CD4-positive, alpha-beta T cell treated with Interleukin-10 for 1 hour (primary cell): ENCODE measurements at regions not wholly inside any gene's neighbourhood (a gene's known extent, or its start where the extent isn't known, plus 50 kb on each side); places are given as distances from the start of the nearest gene placed in this dataset.
"Not testable (repeated sequence)": the region's sequence is repeated elsewhere in the genome, so short reads cannot be mapped to it uniquely, and the experiment has no call there.

Source experiments
- DNase-seq: peaks from one replicate; pipeline ENCODE4 v3.0.0-alpha.2; 2020

DNA sequence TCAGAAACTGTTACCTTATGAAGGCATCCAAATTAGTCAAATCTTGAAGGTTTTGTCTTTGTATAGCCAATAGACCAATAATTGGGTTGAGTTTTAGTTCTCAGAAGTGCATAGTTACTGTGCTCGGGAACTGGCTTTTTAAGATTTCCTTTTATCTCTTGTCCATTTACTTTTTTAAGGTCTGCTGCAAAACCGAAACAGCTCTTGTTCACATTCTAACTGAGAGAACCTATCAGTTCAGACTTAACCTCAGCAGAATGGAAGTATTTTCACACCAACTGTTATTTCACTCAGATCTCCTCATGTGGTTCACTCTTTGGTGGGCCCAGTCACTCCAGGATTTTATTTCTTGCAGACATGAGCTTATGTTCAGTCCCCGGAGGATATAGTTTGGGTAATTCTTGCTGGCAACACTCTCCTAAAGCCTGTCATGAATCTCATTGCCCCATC, 55.5 kb downstream of the TPBG start:
- DNase-seq = no peak

DNA sequence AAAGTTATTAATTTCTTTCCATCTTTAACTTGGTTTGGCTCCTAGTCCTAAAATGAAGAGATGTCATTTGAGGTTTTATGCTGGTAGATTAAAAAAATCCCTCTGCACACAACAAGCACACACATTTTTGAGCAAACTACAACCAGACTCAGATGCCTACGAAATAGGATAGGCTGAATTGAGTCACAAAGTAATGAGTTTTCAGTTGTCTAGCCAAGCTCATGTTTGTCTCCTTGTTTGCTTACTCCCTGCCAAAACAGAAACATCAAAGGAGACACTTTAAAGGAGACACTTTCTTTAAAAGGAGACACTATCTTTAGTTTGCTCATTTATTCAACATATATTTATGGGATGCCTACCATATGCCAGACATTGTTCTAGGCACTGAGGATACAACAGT, 56.2 kb downstream of the TPBG start:
- no peak for DNase-seq

DNA sequence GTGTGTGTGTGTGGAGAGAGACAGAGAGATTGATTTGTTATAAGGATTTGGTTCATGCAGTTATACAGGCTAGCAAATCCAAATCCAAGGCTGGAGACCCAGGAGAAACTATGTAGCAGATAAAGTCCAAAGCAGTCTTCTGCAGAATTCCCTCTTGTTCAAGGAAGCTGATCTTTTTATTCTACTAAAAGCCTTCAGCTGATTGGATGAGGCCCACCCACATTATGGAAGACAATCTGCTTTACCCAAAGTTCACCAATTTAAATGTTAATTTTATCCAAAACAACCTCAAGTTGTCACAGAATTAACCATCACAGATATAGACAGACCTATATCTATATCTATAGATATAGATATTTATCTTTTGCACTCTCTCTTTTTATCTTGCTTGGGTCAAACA, 67.0 kb downstream of the TPBG start:
- DNase-seq = no peak

DNA sequence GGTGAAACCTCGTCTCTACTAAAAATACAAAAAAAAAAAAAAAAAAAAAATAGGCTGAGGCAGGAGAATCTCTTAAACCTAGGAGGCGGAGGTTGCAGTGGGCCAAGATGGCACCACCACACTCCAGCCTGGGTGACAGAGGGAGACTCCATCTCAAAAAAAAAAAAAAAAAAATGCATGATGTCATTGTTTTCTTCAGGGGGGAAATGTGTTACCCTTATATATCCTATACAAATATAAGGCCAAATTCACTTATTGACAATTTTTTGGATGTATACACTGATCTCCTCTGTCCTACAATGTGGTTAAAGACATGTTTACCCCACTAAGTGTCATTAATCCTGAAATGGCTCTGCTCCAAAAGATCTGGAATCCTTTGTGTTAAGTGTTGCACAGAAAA, 73.1 kb downstream of the TPBG start:
- no peak for DNase-seq

DNA sequence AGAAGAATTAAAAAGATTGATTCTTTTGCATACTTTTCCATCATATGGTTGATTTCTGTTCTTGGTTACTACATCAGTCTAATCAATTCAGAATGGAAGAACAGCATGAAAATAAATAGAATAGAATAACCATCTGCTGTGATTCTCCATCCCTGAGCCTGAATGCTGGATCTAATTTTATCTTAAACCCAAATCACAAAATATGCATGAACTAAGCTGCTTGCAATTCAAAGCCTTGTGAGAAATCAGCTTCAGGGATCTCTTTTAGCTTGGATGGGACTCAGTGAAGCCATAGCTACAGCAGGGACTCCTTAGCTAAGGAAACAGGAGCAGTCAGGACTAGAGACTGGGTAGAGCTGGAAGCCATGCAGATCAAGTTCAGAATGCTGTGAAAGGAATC, 74.1 kb downstream of the TPBG start:
- no peak for DNase-seq

DNA sequence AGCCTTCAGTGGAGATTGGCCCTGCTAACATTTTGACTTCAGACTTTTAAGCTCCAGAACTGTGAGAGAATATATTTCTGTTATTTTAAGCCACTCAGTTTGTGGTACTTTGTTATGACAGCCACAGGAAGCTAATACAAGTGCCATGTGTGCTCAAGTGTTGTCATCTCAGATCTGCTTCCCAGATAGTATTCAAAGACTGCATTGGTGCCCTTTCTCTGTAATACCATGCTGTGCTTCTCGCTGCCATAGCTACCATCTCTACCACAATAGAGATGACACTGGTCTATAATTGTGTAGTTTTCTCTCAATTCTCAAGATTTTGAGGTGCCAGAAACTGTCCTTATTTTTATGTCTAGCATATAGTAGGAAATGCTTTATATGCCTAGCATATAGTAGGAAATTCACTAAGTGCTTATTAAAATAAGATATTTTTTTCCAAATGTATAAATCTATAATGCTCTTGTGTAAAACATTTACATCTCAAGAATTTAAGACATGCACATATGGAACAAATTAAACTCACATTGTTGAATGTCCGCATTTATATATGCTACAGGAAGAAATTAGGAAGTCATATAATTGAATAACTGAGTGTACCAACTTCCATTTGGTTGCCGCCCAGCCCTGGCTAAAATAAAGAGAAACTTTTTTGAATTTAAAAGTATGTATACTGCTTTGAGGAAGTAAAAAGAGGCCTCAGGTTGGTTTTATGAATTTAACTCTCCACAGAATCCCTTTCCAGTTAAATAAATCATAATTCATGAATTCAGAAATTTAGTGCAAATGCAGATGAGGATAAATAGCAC, 77.6 kb downstream of the TPBG start:
- DNase-seq = no peak

DNA sequence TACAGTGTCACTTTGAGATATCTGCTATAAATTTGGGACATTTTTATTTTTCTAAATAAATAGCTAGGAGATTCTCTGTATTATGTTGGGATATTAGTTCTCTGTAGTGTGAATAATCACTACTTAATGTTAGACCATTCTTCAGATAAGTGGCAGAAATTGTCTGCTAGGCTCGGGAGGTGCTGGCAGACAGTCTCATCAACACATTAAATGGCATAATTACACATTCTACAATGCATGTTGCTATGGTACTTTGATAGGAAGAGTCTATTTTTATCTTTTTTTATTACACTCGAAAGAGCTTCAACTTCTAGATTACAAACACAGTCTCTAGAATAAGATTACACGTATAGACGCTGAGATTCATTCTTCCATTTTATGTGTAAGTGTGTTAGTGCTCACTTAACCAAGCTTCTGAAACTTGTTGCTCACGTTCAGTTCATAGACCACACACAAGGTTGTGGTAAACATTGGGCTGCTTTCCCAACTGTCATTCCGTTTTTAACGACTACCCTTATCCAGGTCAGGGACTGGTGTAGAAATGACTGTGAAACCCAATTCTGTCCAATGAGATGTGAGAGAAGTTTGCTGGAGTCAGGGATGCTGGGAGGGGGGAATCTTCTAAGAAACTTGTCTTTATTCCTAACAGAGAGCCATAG, 78.6 kb downstream of the TPBG start:
- no peak for DNase-seq

DNA sequence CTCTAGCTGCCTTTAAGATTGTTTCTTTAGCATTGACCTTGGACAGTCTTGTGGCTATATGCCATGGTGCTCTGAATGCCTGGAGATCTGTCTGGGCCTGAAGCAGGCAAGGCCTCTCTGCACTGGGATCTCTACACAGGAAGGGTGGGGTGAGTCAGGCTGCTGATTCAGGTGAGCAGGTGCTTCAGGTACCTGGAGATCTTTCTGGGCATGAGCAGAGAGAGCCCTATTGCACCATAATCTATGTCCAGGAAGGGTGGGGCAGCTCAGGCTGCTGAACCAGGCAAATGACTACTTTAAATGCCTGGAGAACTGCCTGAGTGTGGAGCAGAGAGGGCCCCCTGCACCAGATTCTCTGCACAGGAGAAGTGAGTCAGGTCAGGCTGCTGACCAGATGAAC, 94.5 kb downstream of the TPBG start:
- no peak for DNase-seq

DNA sequence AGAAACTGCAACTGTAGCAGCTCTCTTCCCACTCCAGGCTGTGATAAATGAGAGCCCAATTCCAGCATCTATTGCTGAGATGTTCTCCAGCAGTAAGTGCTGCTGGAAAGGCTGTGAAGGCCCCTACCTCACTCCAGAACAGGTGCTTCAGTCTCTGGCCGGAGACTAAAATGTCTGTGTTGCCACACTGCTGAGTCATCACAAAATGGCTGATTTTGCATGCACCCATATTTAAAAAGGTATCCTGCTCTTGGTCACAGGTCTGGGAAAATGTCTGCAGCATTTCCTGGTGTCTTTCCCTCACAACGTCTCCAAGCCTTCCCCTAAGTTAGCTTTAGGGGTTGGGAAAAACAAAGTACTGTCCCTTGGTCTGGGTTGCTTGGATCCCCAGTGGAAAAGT, 95.1 kb downstream of the TPBG start:
- DNase-seq = no peak

DNA sequence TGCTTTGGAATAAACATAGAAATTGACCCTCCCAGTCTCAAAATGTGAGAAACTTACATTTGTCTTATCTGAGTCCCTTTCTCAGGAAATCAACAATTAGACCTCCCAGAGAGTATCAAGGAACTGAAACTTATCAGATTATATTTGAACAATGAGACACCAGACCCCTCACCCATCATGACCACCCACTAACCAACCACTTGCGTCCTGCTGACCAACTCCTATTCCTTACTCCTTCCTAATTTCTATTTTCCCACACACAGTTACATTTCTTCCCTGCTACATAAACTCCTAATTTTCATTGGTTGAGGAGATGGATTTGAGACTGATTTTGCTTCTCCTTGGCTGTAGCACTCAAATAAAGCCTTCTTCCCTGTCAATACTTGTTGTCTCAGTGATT, 97.9 kb downstream of the TPBG start:
- DNase-seq = no peak

DNA sequence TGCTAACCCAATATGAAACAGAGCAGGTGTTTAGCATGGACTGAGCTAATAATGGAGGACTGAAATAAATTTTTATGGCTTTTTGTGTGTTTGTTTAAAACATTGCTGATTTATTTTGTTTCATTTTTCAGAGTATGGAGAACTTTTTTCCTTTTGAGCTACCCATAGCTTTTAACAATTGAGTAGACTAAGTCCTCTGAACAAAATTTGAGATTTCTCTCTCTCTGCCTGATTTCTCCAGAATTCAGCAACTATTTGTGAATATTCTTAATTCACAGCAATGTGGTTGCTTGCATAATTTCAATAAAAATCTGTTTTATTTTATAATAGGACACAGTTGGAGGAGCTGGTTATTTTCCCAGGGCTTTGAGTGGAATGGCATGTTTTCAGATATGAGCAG, 103.7 kb downstream of the TPBG start:
- no peak for DNase-seq

DNA sequence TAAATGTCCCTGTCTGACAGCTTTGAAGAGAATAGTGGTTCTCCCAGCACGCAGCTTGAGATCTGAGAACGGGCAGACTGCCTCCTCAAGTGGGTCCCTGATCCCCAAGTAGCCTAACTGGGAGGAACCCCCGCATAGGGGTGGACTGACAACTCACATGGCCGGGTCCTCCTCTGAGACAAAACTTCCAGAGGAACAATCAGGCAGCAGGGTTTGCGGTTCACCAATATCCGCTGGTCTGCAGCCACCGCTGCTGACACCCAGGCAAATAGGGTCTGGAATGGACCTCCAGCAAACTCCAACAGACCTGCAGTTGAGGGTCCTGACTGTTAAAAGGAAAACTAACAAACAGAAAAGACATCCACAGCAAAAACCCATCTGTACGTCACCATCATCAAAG, 106.5 kb downstream of the TPBG start:
- DNase-seq = not testable (repeated sequence)

DNA sequence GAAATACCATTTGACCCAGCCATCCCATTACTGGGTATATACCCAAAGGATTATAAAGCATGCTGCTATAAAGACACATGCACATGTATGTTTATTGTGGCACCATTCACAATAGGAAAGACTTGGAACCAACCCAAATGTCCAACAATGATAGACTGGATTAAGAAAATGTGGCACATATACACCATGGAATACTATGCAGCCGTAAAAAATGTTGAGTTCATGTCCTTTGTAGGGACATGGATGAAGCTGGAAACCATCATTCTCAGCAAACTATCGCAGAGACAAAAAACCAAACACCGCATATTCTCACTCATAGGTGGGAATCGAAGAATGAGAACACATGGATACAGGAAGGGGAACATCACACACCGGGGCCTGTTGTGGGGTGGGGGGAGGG, 111.5 kb downstream of the TPBG start:
- not testable (repeated sequence) for DNase-seq

DNA sequence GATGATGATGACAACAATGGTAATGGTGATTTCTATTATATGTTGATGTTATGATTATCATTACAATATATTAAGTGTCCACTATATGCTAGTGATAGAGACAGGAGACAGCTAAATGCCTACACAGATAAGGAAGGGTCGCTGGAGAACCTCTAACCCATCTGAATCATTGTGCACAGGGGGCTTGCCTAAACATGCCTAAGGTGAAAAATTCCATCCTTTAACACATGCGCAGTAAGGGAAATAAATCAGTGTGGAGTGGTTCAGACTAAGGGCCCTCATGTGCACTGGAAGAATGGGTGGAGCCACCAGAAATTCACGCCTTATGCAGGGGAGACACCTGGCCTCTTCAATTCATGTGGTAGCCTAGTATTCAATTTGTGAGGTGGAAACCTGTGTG, 120.4 kb downstream of the TPBG start:
- DNase-seq = no peak

DNA sequence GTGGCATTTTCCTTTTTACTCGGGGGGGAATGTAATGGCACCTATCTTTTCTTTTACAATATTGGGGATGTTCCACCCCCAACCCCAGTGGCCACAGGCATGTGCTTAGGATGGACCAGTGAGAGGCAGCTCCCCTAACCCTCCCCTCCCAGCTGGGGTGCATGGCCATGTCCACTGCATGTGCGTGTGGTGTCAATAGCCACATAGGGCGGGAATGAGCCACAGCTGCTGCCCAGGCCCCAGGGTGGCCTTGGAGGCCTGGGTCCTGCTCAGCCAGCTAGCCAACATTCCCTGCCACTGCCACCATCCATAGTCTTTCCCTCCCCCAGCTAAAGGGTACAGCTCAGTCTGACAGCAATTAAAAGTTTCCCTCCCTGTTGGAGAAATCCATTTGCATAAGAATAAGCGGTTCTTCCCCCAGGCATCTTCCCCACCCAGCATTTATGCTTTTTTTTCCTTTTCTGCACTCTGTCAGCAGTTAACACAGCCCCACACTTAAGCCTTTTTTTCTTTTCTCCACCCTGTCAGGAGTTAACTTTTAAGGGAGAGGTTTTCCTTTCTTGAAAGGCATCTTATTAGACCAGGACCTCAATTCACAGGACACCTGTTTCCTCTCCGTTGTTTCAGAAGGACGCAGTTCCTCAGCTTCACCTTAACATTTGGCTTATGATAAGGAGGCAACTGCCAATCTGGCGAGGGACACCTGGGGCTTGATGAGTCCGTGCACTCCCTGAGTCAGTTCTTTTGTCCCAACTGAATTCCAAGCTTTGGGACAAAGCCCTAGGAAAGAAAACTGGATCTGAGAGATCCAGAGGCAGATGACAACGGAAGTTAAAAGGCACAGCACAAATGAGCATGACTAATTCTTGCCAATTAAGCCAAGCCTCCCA, 121.4 kb downstream of the TPBG start:
- DNase-seq = no peak

DNA sequence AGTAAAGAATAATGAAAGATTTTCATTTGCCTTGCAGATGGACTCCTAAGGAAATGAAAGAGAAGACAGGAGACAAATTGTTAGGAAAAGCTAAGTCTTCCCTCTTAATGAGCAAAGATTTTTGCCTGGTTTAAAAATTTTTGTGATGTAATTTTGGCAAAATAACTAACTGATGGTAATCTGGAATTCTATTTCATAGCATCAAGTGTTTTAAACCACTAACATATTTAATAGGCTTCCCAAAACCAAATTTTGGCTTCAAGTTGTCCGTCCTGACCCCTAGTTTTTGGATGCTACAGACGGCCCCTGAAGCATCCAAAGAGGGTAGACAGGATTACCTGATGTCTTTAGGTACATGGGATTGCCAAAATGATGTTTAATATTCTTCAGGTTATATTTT, 124.3 kb downstream of the TPBG start:
- no peak for DNase-seq

DNA sequence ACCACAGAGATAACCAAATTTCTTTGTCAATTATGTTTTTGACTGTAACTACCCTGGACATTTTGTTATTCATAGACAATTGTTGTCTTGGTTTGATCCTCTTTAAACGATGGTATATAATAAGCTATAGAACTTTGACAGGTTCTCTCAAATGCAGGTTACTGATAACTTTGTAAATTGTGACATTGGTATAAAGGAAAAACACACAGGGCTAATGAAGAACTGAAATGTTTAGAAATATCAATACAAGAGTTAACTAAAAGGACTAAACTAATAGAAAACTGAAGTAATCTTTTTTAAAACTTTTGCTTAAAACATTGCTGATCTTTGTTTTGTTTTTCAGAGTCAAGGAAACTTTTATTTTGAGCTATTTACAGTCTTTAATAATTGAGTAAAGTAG, 124.8 kb downstream of the TPBG start:
- DNase-seq = no peak

DNA sequence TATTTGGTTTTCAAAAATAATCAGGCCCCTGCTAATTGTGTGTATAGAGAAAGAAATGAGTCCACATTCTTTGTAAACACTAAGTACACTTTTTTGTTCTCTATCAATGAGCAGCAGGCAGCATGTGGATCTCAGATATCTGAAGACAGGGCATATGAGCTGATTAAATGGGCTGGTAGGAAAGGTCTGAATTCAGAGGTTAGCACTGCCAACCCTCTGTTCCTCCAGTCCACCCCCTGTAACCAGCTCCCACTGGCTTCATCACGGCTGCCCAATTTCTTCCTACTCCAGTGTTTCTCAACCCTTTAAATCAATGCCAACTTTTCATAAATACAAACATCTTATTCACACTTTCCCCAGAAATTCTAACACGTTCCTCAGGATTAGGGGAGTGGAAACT, 128.5 kb downstream of the TPBG start:
- DNase-seq = no peak

DNA sequence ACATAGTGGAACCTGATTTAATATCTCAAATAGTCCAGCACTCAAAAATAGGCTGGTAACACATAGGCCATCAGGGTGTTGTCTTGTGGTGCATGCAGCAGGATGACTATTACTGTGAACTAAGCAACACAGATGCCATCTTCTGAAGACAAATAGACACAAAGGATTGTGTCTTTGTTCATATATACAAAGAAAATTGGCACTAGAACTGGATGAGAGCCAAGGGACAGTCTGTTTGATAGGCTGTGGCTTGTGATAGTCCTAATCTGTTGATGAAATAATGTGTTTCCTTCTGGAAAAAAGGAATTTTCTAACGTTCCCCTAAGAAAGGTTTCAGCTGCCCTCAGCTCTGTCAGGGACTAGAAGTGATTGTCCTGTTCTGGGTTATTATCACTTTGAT, 129.8 kb downstream of the TPBG start:
- DNase-seq = no peak

DNA sequence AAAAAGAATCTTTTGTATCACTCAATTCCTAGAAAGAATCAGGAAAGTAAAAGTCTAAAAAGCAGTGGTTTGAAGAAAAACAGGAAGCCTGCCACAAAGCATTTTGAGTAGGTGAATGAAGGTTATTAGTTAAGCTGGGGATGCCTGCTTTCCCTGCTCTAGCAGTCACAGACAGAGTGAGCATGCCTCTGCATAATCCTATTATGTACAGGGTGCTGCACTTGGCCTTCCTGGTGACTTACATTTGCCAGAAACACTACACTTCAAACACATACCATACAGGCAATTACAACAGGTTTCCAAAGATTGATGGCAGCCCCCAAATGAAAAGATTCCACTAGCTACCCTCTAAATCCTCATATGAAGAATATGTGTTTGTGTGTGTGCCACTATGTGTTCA, 130.8 kb downstream of the TPBG start:
- DNase-seq = no peak

DNA sequence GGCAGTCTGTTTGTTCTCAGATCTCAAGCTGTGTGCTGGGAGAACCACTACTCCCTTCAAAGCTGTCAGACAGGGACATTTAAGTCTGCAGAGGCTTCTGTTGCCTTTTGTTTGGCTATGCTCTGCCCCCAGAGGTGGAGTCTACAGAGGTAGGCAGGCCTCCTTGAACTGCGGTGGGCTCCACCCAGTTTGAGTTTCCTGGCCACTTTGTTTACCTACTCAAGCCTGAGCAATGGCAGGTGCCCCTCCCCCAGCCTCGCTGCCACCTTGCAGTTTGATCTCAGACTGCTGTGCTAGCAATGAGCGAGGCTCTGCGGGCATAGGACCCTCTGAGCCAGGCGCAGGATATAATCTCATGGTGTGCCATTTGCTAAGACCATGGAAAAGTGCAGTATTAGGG, 138.3 kb downstream of the TPBG start:
- not testable (repeated sequence) for DNase-seq

DNA sequence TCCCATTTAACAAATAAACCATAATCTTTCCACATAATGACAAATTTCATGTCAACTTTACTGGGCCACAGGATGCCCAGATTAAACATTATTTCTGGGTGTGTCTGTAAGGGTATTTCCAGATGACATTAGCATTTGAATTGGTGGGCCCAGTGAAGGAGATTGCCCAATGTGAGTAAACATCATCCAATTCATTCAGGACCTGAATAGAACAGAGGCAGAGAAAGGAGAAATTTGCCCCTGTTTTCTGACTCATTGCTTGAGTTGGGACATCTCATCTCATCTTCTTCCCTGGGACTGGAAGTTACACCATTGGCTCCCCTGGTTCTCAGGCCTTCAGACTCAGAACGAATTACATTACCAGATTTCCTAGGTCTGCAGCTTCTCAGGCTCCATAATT, 142.9 kb downstream of the TPBG start:
- DNase-seq = no peak

DNA sequence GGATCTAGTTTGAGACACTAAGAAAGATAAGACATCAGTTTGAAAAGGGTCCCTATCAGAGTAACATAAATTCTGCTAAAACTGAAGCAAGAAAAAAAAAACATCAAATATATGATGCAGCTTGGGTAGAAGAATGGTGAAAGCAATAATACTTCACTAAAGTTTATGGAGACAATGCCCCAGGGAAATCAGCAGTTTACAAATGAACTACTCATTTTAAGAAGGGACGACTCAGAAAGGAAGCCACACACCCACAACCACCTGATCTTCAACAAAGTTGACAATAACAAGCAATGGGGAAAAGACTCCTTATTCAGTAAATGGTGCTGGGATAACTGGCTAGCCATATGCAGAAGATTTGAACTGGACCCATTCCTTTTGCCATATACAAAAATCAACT, 143.5 kb downstream of the TPBG start:
- no peak for DNase-seq

DNA sequence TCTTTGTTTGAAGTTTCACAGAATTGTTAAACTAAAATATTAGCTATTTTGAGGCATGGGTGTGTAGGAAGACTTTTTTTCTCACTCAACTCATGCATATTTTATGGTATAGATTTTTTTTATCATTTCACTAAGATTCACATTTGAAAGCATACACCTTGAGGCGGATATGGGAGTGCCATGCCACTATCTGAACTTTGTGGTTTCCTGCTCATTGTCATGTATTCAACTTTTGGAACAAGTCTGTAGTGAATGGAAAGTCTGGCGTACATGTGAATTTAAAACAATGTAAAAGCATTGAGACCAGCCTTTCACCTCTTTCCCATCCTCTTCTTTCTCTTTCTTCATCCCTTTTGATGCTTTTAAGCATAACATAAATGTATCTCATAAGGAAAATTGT, 147.9 kb downstream of the TPBG start:
- no peak for DNase-seq
